Right lobe of liver (tissue), 6 donors: ENCODE measurements at regions not wholly inside any gene's neighbourhood (a gene's known extent, or its start where the extent isn't known, plus 50 kb on each side); places are given as distances from the start of the nearest gene placed in this dataset.

Experiments
- ATAC-seq, 4 donors: fragments of 200-7000 bp; cut with Tn5 transposase; one replicate each; pipeline ENCODE4 v1.9.1; 2020; ENCODE audit warnings: mild to moderate bottlenecking in 4 of 4, moderate library complexity in 4 of 4
- DNase-seq, 3 donors: peaks; one replicate each; pipeline ENCODE4 v3.0.0-alpha.2; 2020
- H3K27ac ChIP-seq, 3 donors: fragments of 200-600 bp; one replicate each; pipeline ENCODE4 v1.8.0; 2022
- H3K27me3 ChIP-seq, 2 donors: fragments of 200-600 bp; one replicate each; pipeline ENCODE4 v1.8.0; 2022
- H3K36me3 ChIP-seq, 4 donors: fragments of 200-600 bp; sonication (generic) in 1 of 4; one replicate each; pipeline versions ENCODE4 v1.5.1 to v1.8.0; 2017 to 2022; ENCODE audit warnings: control low read depth in 1 of 4
- H3K4me1 ChIP-seq, 4 donors: fragments of 200-600 bp; sonication (generic) in 1 of 4; one replicate each; pipeline versions ENCODE4 v1.5.1 to v1.8.0; 2017 to 2022; ENCODE audit warnings: control low read depth in 1 of 4
- H3K4me3 ChIP-seq, 3 donors: fragments of 200-600 bp; one replicate each; pipeline ENCODE4 v1.8.0; 2022
- H3K9me3 ChIP-seq, 4 donors: fragments of 200-600 bp; sonication (generic) in 1 of 4; one replicate each; pipeline versions ENCODE4 v1.5.1 to v1.8.0; 2017 to 2022; ENCODE audit warnings: control low read depth in 1 of 4
- CTCF ChIP-seq, 4 donors: fragments of 200-600 bp in 3 of 4; fragments of 450-650 bp in 1 of 4; IDR thresholded peaks; one replicate each; pipeline versions ENCODE4 v1.5.1 to v1.8.0; 2016 to 2022; ENCODE audit warnings: antibody characterized with exemption in 4 of 4, mild to moderate bottlenecking in 2 of 4
- POLR2A ChIP-seq: fragments of 450-650 bp; IDR thresholded peaks from one replicate; pipeline ENCODE4 v1.6.1; 2017; ENCODE audit warnings: antibody characterized with exemption, mild to moderate bottlenecking
- WGBS: methylation state at CpG from one replicate; pipeline ENCODE4 v1.1.6; 2018; ENCODE audit warnings: low coverage, low lambda C conversion rate; ENCODE audit not compliant: insufficient coverage; ENCODE audit errors: missing lambda C conversion rate; 5-methylcytosine and 5-hydroxymethylcytosine counted together
- intact Hi-C, 2 donors: fragments of 100-400 bp; cut with DNase I; formaldehyde crosslinking; loops; one replicate each; pipeline versions ENCODE4 v1.11.2 to v1.14.1; 2022
- donor health status: DM: no; HTN: yes; CAD: no.
- donor health status: DM: no; HTN: no; CAD: no.
- donor health status: DM: no; HTN: no; CAD: no.
- donor health status: DM: no; HTN: yes; CAD: no.
- donor health status: DM: no; HTN: yes; CAD: no.

GRCh38 chr4:19992471-19993093 is 259.1 kb upstream of the SLIT2 start:
- H3K27ac ChIP-seq = no peak overlapping the region
- intact Hi-C loops = no loop called here
- ATAC-seq = no peak
- H3K4me3 ChIP-seq = no peak overlapping the region
- H3K27me3 ChIP-seq = no peaks in the 10 kb centered on the region
- no peaks in the 10 kb centered on the region for H3K36me3 ChIP-seq
- DNase-seq = no peak
- WGBS = 31% methylated on average over 4 of the region's 4 CpGs
- no peaks in the 10 kb centered on the region for H3K9me3 ChIP-seq
- TF ChIP-seq CTCF (IDR thresholded peaks at IDR 0.05) = no peak
- no peak for TF ChIP-seq POLR2A
- no peaks in the 10 kb centered on the region for H3K4me1 ChIP-seq

- H3K27ac ChIP-seq = no peak overlapping the region
- TF ChIP-seq POLR2A (no peak), CTCF (IDR thresholded peaks at IDR 0.05) (no peak)
- no peaks in the 10 kb centered on the region for H3K36me3 ChIP-seq
- no peaks in the 10 kb centered on the region for H3K27me3 ChIP-seq
- no peaks in the 10 kb centered on the region for H3K9me3 ChIP-seq
- no peak for DNase-seq
- no peak for ATAC-seq
- H3K4me1 ChIP-seq = no peaks in the 10 kb centered on the region
- intact Hi-C loops = no loop called here
- H3K4me3 ChIP-seq = no peak overlapping the region
Measured at GRCh38 chr4:19987746-19988145, 264.0 kb upstream of the SLIT2 start.

GRCh38 chr4:19983072-19983471 is 268.6 kb upstream of the SLIT2 start:
- Histone ChIP-seq H3K27me3 (no peaks in the 10 kb centered on the region), H3K9me3 (no peaks in the 10 kb centered on the region), H3K4me1 (no peaks in the 10 kb centered on the region), H3K4me3 (no peak overlapping the region), H3K27ac (no peak overlapping the region), H3K36me3 (no peaks in the 10 kb centered on the region)
- DNase-seq (no peak), ATAC-seq (no peak)
- 66% methylated on average over 3 of the region's 3 CpGs for WGBS
- intact Hi-C loops = no loop called here
- TF ChIP-seq CTCF (IDR thresholded peaks at IDR 0.05) (no peak), POLR2A (no peak)

DNA sequence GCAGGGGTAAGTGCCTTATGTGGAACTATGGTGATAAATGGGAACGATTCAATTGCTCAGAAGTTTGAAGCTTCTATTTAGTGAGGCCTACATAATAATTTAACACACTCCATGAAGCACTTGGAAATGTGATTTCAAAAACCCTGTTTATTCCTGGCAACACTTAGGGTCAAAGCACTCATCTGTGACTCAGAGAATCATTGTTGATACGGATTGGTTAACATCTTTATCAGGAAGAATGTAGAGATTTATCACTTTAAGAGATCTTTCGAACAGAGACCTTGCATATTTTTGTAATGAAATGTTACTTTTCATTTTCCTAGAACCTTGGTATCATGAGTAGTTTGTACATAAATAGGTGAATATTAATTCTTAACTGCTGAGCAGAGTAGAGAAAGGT is 269.1 kb upstream of the SLIT2 start:
- Histone ChIP-seq H3K4me1 (no peaks in the 10 kb centered on the region), H3K9me3 (no peaks in the 10 kb centered on the region), H3K4me3 (no peak overlapping the region), H3K27ac (no peak overlapping the region), H3K36me3 (no peaks in the 10 kb centered on the region), H3K27me3 (no peaks in the 10 kb centered on the region)
- intact Hi-C loops = no loop called here
- 45% methylated on average over 3 of the region's 3 CpGs for WGBS
- DNase-seq (no peak), ATAC-seq (no peak)
- TF ChIP-seq POLR2A = no peak
- no peak for TF ChIP-seq CTCF (IDR thresholded peaks at IDR 0.05)

DNA sequence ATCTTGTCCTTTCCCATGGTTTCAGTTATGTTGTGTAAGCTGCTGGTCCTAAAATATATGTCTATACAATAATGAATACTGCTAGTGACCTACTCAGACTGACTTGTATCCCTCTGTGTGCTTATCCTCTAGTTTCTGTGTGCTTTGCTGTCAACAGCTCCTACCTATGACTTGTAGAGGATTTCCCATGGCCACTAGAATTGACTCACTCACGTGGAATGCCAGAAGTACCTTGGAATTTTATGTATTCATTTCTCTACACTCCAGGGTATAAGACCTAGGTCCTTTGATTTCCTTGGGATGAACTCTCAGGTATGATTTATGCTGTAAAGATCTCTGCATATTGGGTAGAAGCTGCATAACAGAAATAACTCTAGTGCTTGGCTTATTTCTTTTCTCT is 279.9 kb upstream of the SLIT2 start:
- TF ChIP-seq CTCF (IDR thresholded peaks at IDR 0.05) = no peak
- TF ChIP-seq POLR2A = no peak
- ATAC-seq (no peak), DNase-seq (no peak)
- Histone ChIP-seq H3K9me3 (no peaks in the 10 kb centered on the region), H3K27me3 (no peaks in the 10 kb centered on the region), H3K27ac (no peak overlapping the region), H3K4me3 (no peak overlapping the region), H3K36me3 (no peaks in the 10 kb centered on the region), H3K4me1 (no peaks in the 10 kb centered on the region)
- intact Hi-C loops = no loop called here
- WGBS = 21% methylated on average over 1 of the region's 1 CpG
